Activated CD4-positive, alpha-beta T cell treated with anti-CD3 and anti-CD28 coated beads for 48 hours (primary cell): ENCODE measurements at regions not wholly inside any gene's neighbourhood (a gene's known extent, or its start where the extent isn't known, plus 50 kb on each side); places are given as distances from the start of the nearest gene placed in this dataset.

ENCODE experiments used
- DNase-seq: peaks from one replicate; pipeline ENCODE4 v3.0.0-alpha.2; 2020

DNA sequence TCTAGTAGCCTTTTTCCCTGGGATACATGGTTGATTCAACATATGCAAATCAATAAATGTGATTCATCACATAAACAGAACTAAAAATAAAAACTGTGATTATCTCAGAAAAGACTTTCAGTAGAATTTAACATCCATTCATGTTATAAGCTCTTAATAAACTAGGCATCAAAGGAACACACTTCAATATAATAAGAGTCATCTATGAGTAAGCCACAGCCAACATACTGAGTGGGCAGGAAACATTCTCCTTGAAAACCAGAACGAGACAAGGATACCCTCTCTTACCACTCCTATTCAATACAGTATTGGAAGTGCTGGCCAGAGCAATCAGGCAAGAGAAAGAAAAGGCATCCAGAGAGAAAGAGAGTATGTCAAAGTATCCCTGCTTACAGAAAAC is 239.9 kb downstream of the ATPSCKMT start:
- DNase-seq = no peak

DNA sequence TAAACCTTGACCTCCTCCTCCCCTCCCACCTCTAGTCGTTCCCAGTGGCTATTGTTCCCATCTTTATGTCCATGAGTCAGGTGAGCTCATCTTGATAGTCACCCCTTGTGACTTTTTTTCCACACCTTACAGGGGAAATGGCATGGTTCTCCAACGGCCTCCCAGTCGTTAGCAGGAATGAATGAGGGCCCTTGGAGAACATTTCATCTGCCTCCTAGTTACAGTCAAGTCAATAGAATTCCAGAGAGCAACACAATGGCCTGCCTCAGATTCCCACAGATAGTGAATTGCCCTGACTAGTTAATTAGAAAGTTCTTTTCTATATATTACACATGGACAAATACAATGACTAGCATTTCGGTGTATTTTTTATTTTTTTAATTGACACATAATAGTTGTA is 262.6 kb downstream of the ATPSCKMT start:
- DNase-seq = no peak

DNA sequence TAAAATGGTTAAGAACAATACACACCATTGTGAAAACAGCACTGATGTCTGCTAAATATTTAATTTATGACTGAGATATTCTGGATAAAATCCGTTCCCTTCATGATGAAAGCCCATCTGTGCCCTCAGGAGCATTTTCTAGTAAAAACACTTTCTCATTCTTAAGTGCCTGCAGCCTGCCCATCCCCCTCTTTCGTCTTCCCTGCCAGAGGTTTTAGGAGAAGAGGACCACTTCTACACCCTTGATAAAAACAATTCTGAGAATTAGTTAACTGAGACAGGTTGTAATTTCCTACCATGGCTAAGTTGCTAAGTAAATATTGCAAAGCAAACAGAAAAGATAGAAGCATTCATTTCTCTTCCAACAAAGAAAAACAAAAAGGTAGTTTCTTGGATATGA is 272.6 kb downstream of the ATPSCKMT start:
- no peak for DNase-seq

DNA sequence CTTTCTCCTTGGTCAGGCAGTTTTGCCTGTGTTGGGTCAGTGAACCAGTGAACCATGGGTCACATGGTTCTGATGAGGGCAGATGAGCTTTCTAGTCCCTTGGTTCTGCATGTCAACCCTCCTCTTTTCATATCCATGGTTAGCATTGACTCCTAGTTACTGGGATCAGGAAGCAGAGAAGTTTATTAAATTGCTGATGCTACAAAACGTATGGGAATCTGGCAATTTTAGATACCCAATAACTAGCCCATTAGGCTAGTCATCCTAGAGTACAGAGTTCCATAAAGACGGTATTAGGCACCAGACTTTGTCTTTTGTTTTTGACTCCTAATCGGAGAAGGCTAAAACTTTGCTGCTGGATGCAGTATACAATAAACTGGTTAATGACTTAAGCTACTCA is 273.1 kb downstream of the ATPSCKMT start:
- no peak for DNase-seq

DNA sequence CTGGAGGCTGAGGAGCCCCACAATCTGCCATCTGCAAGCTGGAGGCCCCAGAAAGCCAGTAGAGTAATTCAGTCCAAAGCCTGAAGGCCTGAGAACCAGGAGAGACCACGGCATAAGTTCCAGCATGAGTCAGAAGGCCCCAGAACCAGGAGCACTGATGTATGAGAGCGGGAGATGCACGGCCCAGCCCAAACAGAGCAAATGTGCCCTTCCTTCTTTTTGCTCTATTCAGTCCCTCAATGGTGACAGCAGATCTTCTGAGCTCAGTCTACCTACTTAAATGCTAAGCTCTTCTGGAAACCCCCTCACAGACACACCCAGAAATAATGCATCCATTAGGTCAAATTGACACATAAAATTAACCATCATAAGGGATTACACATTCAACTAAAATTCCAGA is 277.6 kb downstream of the ATPSCKMT start:
- no peak for DNase-seq

- DNase-seq = no peak
These were observed 278.4 kb downstream of the ATPSCKMT start for GRCh38 chr5:9971301-9971700.

DNA sequence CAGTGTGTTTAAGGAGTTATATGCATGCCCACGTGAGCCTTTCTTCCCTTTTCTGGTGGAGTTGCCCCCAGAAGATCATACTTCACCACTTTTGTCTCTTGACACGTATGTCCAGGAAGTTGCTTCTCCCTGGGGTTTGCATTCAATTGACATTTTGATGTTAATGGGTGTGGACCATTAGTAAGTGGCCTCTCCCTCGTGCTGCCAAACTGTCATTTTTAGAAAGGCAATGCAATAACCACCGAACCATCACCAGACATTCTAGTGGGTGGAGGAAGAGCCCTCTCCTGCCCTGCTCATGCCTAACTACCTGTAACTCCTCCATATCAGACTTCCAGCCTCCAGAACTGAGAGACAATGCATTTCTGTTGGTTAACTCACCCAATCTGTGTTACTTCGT is 290.8 kb downstream of the ATPSCKMT start:
- DNase-seq = no peak

DNA sequence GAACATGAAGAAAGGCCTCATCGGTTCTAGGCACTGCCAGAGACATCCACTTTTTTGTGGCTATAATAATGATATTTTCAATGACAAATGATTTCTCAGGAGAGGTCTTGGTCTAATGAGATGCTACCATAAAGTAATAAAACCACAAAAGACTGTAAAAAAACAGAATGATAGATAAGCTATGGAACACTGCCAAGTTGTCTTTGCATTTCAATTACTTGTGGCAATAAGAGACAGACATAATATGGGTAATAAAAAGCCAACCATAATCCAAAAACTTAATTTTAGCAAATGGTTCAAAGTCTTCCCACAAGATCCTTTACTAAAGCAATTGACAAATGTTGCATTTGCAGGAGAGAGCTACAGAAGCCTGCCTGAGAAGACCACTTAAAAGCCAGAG is 292.5 kb downstream of the ATPSCKMT start:
- DNase-seq = no peak

GRCh38 chr5:9956725-9957124 is 293.0 kb downstream of the ATPSCKMT start:
- no peak for DNase-seq

- no peak for DNase-seq
These were observed 294.1 kb downstream of the ATPSCKMT start for GRCh38 chr5:9955586-9955985.

GRCh38 chr5:9954869-9955268 is 294.8 kb downstream of the ATPSCKMT start:
- DNase-seq = no peak

GRCh38 chr5:9953691-9954090 is 296.0 kb downstream of the ATPSCKMT start:
- DNase-seq = no peak

DNA sequence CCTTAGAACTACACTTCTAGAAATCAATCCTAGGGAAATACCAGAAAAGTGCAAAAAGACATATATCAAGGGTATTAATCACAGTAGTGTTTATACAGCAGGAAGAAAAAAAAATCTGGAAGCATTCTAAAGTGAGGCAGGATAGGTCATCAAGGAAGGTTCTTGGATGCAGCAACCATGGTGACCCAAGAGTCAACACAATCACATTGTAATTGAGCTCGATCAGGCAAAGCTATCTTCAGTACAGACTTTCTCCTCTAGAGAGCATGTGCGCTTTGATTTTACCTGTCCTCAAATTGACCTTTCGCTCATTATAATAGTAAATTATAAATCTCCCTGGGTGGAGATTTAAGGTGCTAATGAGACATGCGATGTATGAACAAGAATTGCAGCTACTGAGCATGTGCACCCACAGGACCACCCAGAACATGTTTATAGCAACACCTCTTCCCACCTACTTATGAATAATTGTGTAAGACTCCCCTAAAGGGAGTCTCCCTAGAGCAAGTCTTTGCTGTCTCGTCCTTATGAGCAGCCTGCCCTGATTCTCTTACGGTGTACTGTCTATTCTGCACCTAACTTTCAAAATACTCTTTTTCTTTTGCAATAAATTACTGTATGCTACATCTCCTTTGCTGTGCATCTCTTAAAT is 297.7 kb downstream of the ATPSCKMT start:
- DNase-seq = no peak

- no peak for DNase-seq
These were observed 301.7 kb downstream of the ATPSCKMT start for GRCh38 chr5:9947944-9948343.

GRCh38 chr5:9947225-9947714 is 302.4 kb downstream of the ATPSCKMT start:
- DNase-seq = no peak

DNA sequence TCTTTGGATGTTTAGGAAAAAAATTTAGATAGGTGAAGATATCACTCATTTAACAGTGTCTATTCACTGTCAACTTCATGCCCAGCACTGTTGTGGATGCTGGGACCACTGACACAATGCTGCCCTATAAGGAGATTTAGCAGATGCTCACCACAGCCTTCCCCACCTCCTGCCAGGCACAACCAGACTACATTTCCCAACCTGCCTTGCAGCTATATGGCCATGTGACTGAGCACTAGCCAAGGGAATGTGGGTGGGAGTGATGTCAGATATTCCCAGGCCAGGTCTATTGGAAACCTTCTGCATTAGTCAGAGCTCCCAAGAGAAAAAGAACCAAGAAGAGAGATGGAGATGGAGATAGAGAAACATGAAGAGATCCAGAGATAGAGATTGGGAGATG is 302.6 kb upstream of the TAS2R1 start:
- no peak for DNase-seq

GRCh38 chr5:9930156-9930555 is 300.0 kb upstream of the TAS2R1 start:
- DNase-seq = no peak

- no peak for DNase-seq
These were observed 298.2 kb upstream of the TAS2R1 start for GRCh38 chr5:9928326-9928725.

GRCh38 chr5:9927521-9927997 is 297.4 kb upstream of the TAS2R1 start:
- DNase-seq = no peak

- no peak for DNase-seq
These were observed 297.0 kb upstream of the TAS2R1 start for GRCh38 chr5:9927106-9927505.

DNA sequence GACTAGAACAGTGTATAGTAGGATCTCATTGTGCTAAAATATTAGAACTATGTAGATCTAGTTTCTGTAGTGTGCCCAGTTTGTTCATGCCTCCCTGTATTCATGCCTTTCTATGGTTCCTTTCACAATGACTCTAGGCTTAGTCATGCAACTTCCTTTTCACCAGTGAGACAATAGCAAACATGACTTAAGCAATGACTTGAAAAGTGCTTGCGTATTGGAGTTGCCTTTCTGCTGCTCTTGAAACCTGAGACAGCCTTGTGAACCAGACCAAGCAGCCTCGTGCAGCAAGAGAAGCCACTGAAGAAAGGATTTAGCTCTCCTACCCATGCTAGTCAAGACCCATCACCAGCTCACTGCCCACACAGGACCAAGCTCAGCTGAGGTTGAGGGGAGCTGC is 294.5 kb upstream of the TAS2R1 start:
- DNase-seq = no peak

- DNase-seq = no peak
These were observed 292.6 kb upstream of the TAS2R1 start for GRCh38 chr5:9922719-9923118.

DNA sequence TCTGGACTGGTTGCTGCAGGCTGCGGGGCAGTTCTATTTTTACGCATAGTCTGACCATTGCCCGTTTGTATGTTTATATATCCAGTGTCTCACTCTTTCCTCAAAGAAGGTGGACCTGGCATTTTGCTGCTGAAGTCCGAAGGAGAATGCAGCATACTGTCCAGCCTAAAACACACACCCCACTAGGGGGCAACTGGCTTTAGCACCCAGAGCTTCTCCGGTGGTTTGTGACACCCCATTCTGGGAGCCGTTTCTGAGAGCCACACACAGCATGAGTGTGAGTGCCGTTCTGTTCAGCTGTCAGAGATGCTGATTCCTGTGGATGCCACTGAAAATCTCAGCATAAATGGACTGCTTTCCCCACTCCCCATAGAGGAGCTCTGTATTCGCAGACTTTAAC is 290.5 kb upstream of the TAS2R1 start:
- DNase-seq = no peak

DNA sequence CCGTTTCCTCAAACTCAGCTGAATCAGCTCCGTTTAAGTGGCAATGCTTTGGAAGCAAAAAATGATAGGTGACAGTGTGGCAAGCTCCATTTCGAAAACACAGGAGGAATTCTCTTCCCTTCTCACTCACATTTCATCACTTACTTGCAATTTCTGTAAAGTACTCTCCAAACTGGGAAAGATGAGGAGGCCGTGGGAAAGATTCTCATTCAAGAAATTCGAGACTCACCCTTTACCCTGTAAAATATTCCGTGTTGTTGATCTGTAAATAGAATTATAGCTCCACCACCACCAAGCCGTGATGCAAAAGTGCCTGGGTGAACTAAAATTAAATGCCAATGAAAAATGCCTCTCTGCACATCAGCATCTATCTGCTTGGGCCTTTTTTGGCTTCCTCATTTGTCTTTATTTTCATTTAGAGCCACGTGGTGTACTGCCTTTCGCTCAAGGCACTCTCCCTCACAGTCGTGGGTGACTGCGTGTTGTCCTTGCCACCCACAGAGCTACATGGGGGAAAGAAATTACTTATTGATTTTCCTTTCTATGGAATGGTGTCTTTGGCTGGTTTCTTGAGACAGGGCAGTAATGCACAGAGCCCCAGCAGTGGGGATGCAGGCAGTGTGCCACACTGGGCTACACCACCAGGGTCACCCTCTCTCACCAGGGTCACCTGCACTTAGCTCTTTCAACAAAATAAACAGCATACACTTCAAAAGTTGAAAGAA is 289.3 kb upstream of the TAS2R1 start:
- no peak for DNase-seq

GRCh38 chr5:9905661-9906060 is 275.5 kb upstream of the TAS2R1 start:
- DNase-seq = no peak
